ENCODE measurements at regions not wholly inside any gene's neighbourhood (a gene's known extent, or its start where the extent isn't known, plus 50 kb on each side); places are given as distances from the start of the nearest gene placed in this dataset.

GRCh38 chr9:13688223-13688989 is 408.9 kb upstream of the MPDZ start:
- no peak overlapping the region for H3K4me3 Mint-ChIP-seq
- H3K27me3 Mint-ChIP-seq, result no peaks in the 10 kb centered on the region
- ChIA-PET CTCF (interaction anchor here (0.6 kb wide), 1 partner anchor 41 kb away, joined by 3 read pairs; no protein-coding TSS in a partner anchor), POLR2A (no interaction called here)
- Histone ChIP-seq H3K27me3 (replicated peaks in 1 of 4; ENCODE audit: control extremely low read depth in 1 of 4, control insufficient read depth in 3 of 4, insufficient read depth in 4 of 4, low read length in 3 of 4) (no peaks in the 10 kb centered on the region), H3K4me2 (replicated peaks; ENCODE audit: low read depth, low read length, poor library complexity, severe bottlenecking) (no peak overlapping the region), H3K9me3 (ENCODE audit: control extremely low read depth in 1 of 3, control insufficient read depth in 2 of 3, insufficient read depth in 1 of 3, low read length in 2 of 3) (no peaks in the 10 kb centered on the region), H3K4me3 (ENCODE audit: control extremely low read depth in 1 of 5, extremely low read depth in 1 of 5, insufficient read depth in 1 of 5, low read depth in 2 of 5, low read length in 4 of 5) (no peak overlapping the region), H3K79me2 (ENCODE audit: control insufficient read depth, insufficient read depth, low read length) (no peaks in the 10 kb centered on the region), H4K20me1 (ENCODE audit: control insufficient read depth, insufficient read depth, low read length, poor library complexity, severe bottlenecking) (no peaks in the 10 kb centered on the region), H3K36me3 (replicated peaks in 1 of 2; ENCODE audit: control extremely low read depth in 1 of 2, control insufficient read depth in 1 of 2, extremely low read depth in 1 of 2, insufficient read depth in 2 of 2, low read length in 1 of 2) (no peaks in the 10 kb centered on the region), H3K9ac (ENCODE audit: low read length) (no peak overlapping the region), H3K4me1 (ENCODE audit: control insufficient read depth in 2 of 2, insufficient read depth in 2 of 2, low read length in 2 of 2) (no peaks in the 10 kb centered on the region), H2AFZ (ENCODE audit: insufficient read depth, low read depth, low read length, poor library complexity, severe bottlenecking) (no peak overlapping the region), H3K27ac (ENCODE audit: low read length in 2 of 2) (no peak overlapping the region)
- no peaks in the 10 kb centered on the region for H3K4me1 Mint-ChIP-seq
- ATAC-seq (ENCODE audit: low read depth), result no peak
- intact Hi-C loops (cut with micrococcal nuclease), result no loop called here
- no peaks in the 10 kb centered on the region for H3K9me3 Mint-ChIP-seq (ENCODE audit: insufficient read depth)
- TF ChIP-seq, protein P1, sequence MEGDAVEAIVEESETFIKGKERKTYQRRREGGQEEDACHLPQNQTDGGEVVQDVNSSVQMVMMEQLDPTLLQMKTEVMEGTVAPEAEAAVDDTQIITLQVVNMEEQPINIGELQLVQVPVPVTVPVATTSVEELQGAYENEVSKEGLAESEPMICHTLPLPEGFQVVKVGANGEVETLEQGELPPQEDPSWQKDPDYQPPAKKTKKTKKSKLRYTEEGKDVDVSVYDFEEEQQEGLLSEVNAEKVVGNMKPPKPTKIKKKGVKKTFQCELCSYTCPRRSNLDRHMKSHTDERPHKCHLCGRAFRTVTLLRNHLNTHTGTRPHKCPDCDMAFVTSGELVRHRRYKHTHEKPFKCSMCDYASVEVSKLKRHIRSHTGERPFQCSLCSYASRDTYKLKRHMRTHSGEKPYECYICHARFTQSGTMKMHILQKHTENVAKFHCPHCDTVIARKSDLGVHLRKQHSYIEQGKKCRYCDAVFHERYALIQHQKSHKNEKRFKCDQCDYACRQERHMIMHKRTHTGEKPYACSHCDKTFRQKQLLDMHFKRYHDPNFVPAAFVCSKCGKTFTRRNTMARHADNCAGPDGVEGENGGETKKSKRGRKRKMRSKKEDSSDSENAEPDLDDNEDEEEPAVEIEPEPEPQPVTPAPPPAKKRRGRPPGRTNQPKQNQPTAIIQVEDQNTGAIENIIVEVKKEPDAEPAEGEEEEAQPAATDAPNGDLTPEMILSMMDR (IDR thresholded peaks at IDR 0.05), result no peak
- TF ChIP-seq EZH2 (IDR thresholded peaks at IDR 0.05; ENCODE audit: borderline replicate concordance, insufficient read depth, low read depth, low read length, poor library complexity, severe bottlenecking), result no peak
- no peak overlapping the region for H3K27ac Mint-ChIP-seq
- no peak for DNase-seq
- 80% methylated on average over 1 of the region's 4 CpGs for WGBS (ENCODE audit: insufficient coverage)

DNA sequence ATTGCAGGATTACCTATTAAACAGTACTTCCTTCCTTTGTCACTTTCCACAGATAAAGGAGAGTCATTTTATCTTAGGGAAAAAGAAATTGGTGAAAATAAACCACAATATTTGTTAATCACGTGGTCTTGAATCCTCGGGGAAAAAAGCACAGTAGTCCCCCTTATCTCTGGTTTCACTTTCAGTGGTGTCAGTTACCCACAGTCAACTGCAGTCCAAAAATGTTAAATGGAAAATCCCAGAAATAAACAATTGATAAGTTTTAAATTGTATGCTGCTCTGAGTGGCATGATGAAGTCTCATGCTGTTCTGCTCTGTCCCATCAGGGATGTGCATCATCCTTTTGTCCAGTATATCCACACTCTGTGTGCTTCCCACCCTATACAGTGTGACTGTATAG is 405.2 kb upstream of the MPDZ start:
- Mint-ChIP-seq H3K4me3 (no peak overlapping the region), H3K9me3 (ENCODE audit: insufficient read depth) (peaks cover 4% of the 10 kb centered on the region), H3K4me1 (no peaks in the 10 kb centered on the region), H3K27me3 (no peaks in the 10 kb centered on the region), H3K27ac (no peak overlapping the region)
- Histone ChIP-seq H2AFZ (ENCODE audit: insufficient read depth, low read depth, low read length, poor library complexity, severe bottlenecking) (no peak overlapping the region), H3K79me2 (ENCODE audit: control insufficient read depth, insufficient read depth, low read length) (no peaks in the 10 kb centered on the region), H4K20me1 (ENCODE audit: control insufficient read depth, insufficient read depth, low read length, poor library complexity, severe bottlenecking) (no peaks in the 10 kb centered on the region), H3K4me2 (replicated peaks; ENCODE audit: low read depth, low read length, poor library complexity, severe bottlenecking) (no peak overlapping the region), H3K4me1 (ENCODE audit: control insufficient read depth in 2 of 2, insufficient read depth in 2 of 2, low read length in 2 of 2) (no peaks in the 10 kb centered on the region), H3K27me3 (replicated peaks in 1 of 4; ENCODE audit: control extremely low read depth in 1 of 4, control insufficient read depth in 3 of 4, insufficient read depth in 4 of 4, low read length in 3 of 4) (no peaks in the 10 kb centered on the region), H3K9ac (ENCODE audit: low read length) (no peak overlapping the region), H3K36me3 (replicated peaks in 1 of 2; ENCODE audit: control extremely low read depth in 1 of 2, control insufficient read depth in 1 of 2, extremely low read depth in 1 of 2, insufficient read depth in 2 of 2, low read length in 1 of 2) (no peaks in the 10 kb centered on the region), H3K27ac (ENCODE audit: low read length in 2 of 2) (no peak overlapping the region), H3K4me3 (ENCODE audit: control extremely low read depth in 1 of 5, extremely low read depth in 1 of 5, insufficient read depth in 1 of 5, low read depth in 2 of 5, low read length in 4 of 5) (no peak overlapping the region), H3K9me3 (ENCODE audit: control extremely low read depth in 1 of 3, control insufficient read depth in 2 of 3, insufficient read depth in 1 of 3, low read length in 2 of 3) (no peaks in the 10 kb centered on the region)
- CTCF ChIA-PET, result no interaction called here
- no CpG with 5 or more reads among the region's 2 CpGs for WGBS (ENCODE audit: insufficient coverage)
- intact Hi-C loops (cut with micrococcal nuclease), result no loop called here
- POLR2A ChIA-PET, result no interaction called here
- DNase-seq, result no peak
- TF ChIP-seq, protein P1 (IDR thresholded peaks at IDR 0.05), result no peak
- TF ChIP-seq EZH2 (IDR thresholded peaks at IDR 0.05; ENCODE audit: borderline replicate concordance, insufficient read depth, low read depth, low read length, poor library complexity, severe bottlenecking), result no peak
- ATAC-seq (ENCODE audit: low read depth), result no peak

Data from B cell (primary cell).